Mesothelial cell of epicardium (in vitro differentiated cells): ENCODE measurements at regions not wholly inside any gene's neighbourhood (a gene's known extent, or its start where the extent isn't known, plus 50 kb on each side); places are given as distances from the start of the nearest gene placed in this dataset.

ENCODE experiments used
- DNase-seq, 2 experiments: peaks; one replicate each; pipeline ENCODE4 v3.0.0; 2021; ENCODE audit warnings: low spot score in 2 of 2; ENCODE audit not compliant: unreplicated experiment in 2 of 2
- H3K27ac Mint-ChIP-seq: 2 replicates; pipeline ENCODE4 v1.8.0; 2021; ENCODE audit warnings: mixed read lengths
- H3K27me3 Mint-ChIP-seq: 2 replicates; pipeline ENCODE4 v1.8.0; 2021; ENCODE audit warnings: low read depth, mixed read lengths
- H3K36me3 Mint-ChIP-seq: 2 replicates; pipeline ENCODE4 v1.8.0; 2021; ENCODE audit warnings: mixed read lengths
- H3K4me1 Mint-ChIP-seq: 2 replicates; pipeline ENCODE4 v1.8.0; 2021; ENCODE audit warnings: mixed read lengths
- H3K4me3 Mint-ChIP-seq: 2 replicates; pipeline ENCODE4 v1.8.0; 2021; ENCODE audit warnings: mild to moderate bottlenecking, moderate library complexity, mixed read lengths
- H3K9me3 Mint-ChIP-seq: 2 replicates; pipeline ENCODE4 v1.8.0; 2021; ENCODE audit warnings: mixed read lengths
- CTCF ChIP-seq: fragments of 200-600 bp; sonication (generic); IDR thresholded peaks from one replicate; pipeline ENCODE4 v1.5.0; 2021; ENCODE audit warnings: antibody characterized with exemption; ENCODE audit not compliant: unreplicated experiment

GRCh38 chr4:24114444-24114843, 224.6 kb upstream of the PPARGC1A start:
- H3K36me3 Mint-ChIP-seq = no peaks in the 10 kb centered on the region
- peaks cover 4% of the 10 kb centered on the region for H3K9me3 Mint-ChIP-seq
- DNase-seq = no peak
- H3K4me1 Mint-ChIP-seq = no peaks in the 10 kb centered on the region
- H3K4me3 Mint-ChIP-seq = no peak overlapping the region
- no peak overlapping the region for H3K27ac Mint-ChIP-seq
- no peak for TF ChIP-seq CTCF
- no peaks in the 10 kb centered on the region for H3K27me3 Mint-ChIP-seq

GRCh38 chr4:24112466-24112865, 222.6 kb upstream of the PPARGC1A start:
- Mint-ChIP-seq H3K27me3 (no peaks in the 10 kb centered on the region), H3K9me3 (peaks cover 4% of the 10 kb centered on the region), H3K27ac (no peak overlapping the region), H3K4me3 (no peak overlapping the region), H3K36me3 (no peaks in the 10 kb centered on the region), H3K4me1 (no peaks in the 10 kb centered on the region)
- DNase-seq = no peak
- TF ChIP-seq CTCF = no peak

- Mint-ChIP-seq H3K27me3 (no peaks in the 10 kb centered on the region), H3K4me3 (no peak overlapping the region), H3K9me3 (peaks cover 4% of the 10 kb centered on the region), H3K36me3 (no peaks in the 10 kb centered on the region), H3K27ac (no peak overlapping the region), H3K4me1 (peaks cover 12% of the 10 kb centered on the region)
- TF ChIP-seq CTCF = no peak
- no peak for DNase-seq
These were observed 218.7 kb upstream of the PPARGC1A start for GRCh38 chr4:24108567-24108966.

GRCh38 chr4:24105327-24106038, 215.6 kb upstream of the PPARGC1A start:
- Mint-ChIP-seq H3K4me3 (no peak overlapping the region), H3K27me3 (no peaks in the 10 kb centered on the region), H3K36me3 (no peaks in the 10 kb centered on the region), H3K4me1 (peaks cover 16% of the 10 kb centered on the region), H3K9me3 (no peaks in the 10 kb centered on the region), H3K27ac (no peak overlapping the region)
- DNase-seq = no peak
- no peak for TF ChIP-seq CTCF

GRCh38 chr4:24104158-24104565, 214.3 kb upstream of the PPARGC1A start:
- no peak for DNase-seq
- Mint-ChIP-seq H3K9me3 (no peaks in the 10 kb centered on the region), H3K36me3 (no peaks in the 10 kb centered on the region), H3K4me1 (peaks cover 16% of the 10 kb centered on the region), H3K4me3 (no peak overlapping the region), H3K27ac (no peak overlapping the region), H3K27me3 (no peaks in the 10 kb centered on the region)
- no peak for TF ChIP-seq CTCF
